NCI-H187 treated with DMSO at 0.1 percent for 48 hours (cell line): ENCODE measurements at regions not wholly inside any gene's neighbourhood (a gene's known extent, or its start where the extent isn't known, plus 50 kb on each side); places are given as distances from the start of the nearest gene placed in this dataset.

Experiments
- DNase-seq: peaks from one replicate; lab custom pipeline; 2025; lab: John Stamatoyannopoulos, UW

GRCh38 chr14:97581016-97581415, 783.8 kb downstream of the VRK1 start:
- DNase-seq, result no peak

- DNase-seq, result no peak
Measured at GRCh38 chr14:97582022-97582421, 784.8 kb downstream of the VRK1 start.

GRCh38 chr14:97584528-97584927, 787.3 kb downstream of the VRK1 start:
- no peak for DNase-seq

GRCh38 chr14:97592341-97592980, 795.3 kb downstream of the VRK1 start:
- DNase-seq, result no peak

- DNase-seq, result no peak
Measured at GRCh38 chr14:97594306-97594705, 797.1 kb downstream of the VRK1 start.

GRCh38 chr14:97602438-97603117, 805.4 kb downstream of the VRK1 start:
- DNase-seq, result no peak

- no peak for DNase-seq
Measured at GRCh38 chr14:97603201-97603600, 806.0 kb downstream of the VRK1 start.

GRCh38 chr14:97604731-97605130, 807.5 kb downstream of the VRK1 start:
- DNase-seq, result no peak

GRCh38 chr14:97618401-97618800, 821.2 kb downstream of the VRK1 start:
- DNase-seq, result no peak

- DNase-seq, result no peak
Measured at GRCh38 chr14:97618917-97619690, 821.9 kb downstream of the VRK1 start.

GRCh38 chr14:97620066-97620465, 822.9 kb downstream of the VRK1 start:
- no peak for DNase-seq

GRCh38 chr14:97624985-97625384, 827.8 kb downstream of the VRK1 start:
- DNase-seq, result no peak

GRCh38 chr14:97625477-97625876, 828.3 kb downstream of the VRK1 start:
- no peak for DNase-seq

GRCh38 chr14:97626088-97626487, 828.9 kb downstream of the VRK1 start:
- no peak for DNase-seq

- DNase-seq, result no peak
Measured at GRCh38 chr14:97630249-97630648, 833.1 kb downstream of the VRK1 start.

GRCh38 chr14:97633131-97633738, 836.1 kb downstream of the VRK1 start:
- DNase-seq, result no peak

- DNase-seq, result no peak
Measured at GRCh38 chr14:97634751-97635150, 837.6 kb downstream of the VRK1 start.

- no peak for DNase-seq
Measured at GRCh38 chr14:97638864-97639263, 841.7 kb downstream of the VRK1 start.

- DNase-seq, result no peak
Measured at GRCh38 chr14:97640031-97640430, 842.8 kb downstream of the VRK1 start.

GRCh38 chr14:97641827-97642226, 844.6 kb downstream of the VRK1 start:
- no peak for DNase-seq

- no peak for DNase-seq
Measured at GRCh38 chr14:97642631-97643030, 845.4 kb downstream of the VRK1 start.

GRCh38 chr14:97644365-97644764, 847.2 kb downstream of the VRK1 start:
- DNase-seq, result no peak

- no peak for DNase-seq
Measured at GRCh38 chr14:97649752-97650151, 852.6 kb downstream of the VRK1 start.
